ENCODE measurements at regions not wholly inside any gene's neighbourhood (a gene's known extent, or its start where the extent isn't known, plus 50 kb on each side); places are given as distances from the start of the nearest gene placed in this dataset.
"Not testable (repeated sequence)": the region's sequence is repeated elsewhere in the genome, so short reads cannot be mapped to it uniquely, and the experiment has no call there.

GRCh38 chr10:65355141-65355680 is 1570.6 kb upstream of the LRRTM3 start:
- DNase-seq (ENCODE audit: low spot score) = no peak

GRCh38 chr10:65358565-65358964 is 1567.3 kb upstream of the LRRTM3 start:
- DNase-seq (ENCODE audit: low spot score) = peak; percentile 26

- no peak for DNase-seq (ENCODE audit: low spot score)
Observed at GRCh38 chr10:65360497-65360896, 1565.3 kb upstream of the LRRTM3 start.

GRCh38 chr10:65365878-65366277 is 1560.0 kb upstream of the LRRTM3 start:
- no peak for DNase-seq (ENCODE audit: low spot score)

- DNase-seq (ENCODE audit: low spot score) = no peak
Observed at GRCh38 chr10:65367706-65368105, 1558.1 kb upstream of the LRRTM3 start.

GRCh38 chr10:65375528-65375927 is 1550.3 kb upstream of the LRRTM3 start:
- no peak for DNase-seq (ENCODE audit: low spot score)

GRCh38 chr10:65377687-65378086 is 1548.1 kb upstream of the LRRTM3 start:
- DNase-seq (ENCODE audit: low spot score) = no peak

GRCh38 chr10:65394502-65395297 is 1531.1 kb upstream of the LRRTM3 start:
- peak; percentile 6 for DNase-seq (ENCODE audit: low spot score)

- DNase-seq (ENCODE audit: low spot score) = no peak
Observed at GRCh38 chr10:65395631-65396030, 1530.2 kb upstream of the LRRTM3 start.

GRCh38 chr10:65396997-65397396 is 1528.8 kb upstream of the LRRTM3 start:
- no peak for DNase-seq (ENCODE audit: low spot score)

GRCh38 chr10:65408401-65408800 is 1517.4 kb upstream of the LRRTM3 start:
- DNase-seq (ENCODE audit: low spot score) = no peak

GRCh38 chr10:65413001-65413400 is 1512.8 kb upstream of the LRRTM3 start:
- DNase-seq (ENCODE audit: low spot score) = no peak

GRCh38 chr10:65415318-65415717 is 1510.5 kb upstream of the LRRTM3 start:
- DNase-seq (ENCODE audit: low spot score) = no peak

- DNase-seq (ENCODE audit: low spot score) = no peak
Observed at GRCh38 chr10:65416094-65416493, 1509.7 kb upstream of the LRRTM3 start.

GRCh38 chr10:65419629-65420028 is 1506.2 kb upstream of the LRRTM3 start:
- no peak for DNase-seq (ENCODE audit: low spot score)

GRCh38 chr10:65423043-65423442 is 1502.8 kb upstream of the LRRTM3 start:
- DNase-seq (ENCODE audit: low spot score) = no peak

GRCh38 chr10:65429381-65429780 is 1496.5 kb upstream of the LRRTM3 start:
- DNase-seq (ENCODE audit: low spot score) = not testable (repeated sequence)

GRCh38 chr10:65430979-65431378 is 1494.9 kb upstream of the LRRTM3 start:
- no peak for DNase-seq (ENCODE audit: low spot score)

GRCh38 chr10:65470986-65471385 is 1454.8 kb upstream of the LRRTM3 start:
- DNase-seq (ENCODE audit: low spot score) = no peak

GRCh38 chr10:65482848-65483247 is 1443.0 kb upstream of the LRRTM3 start:
- DNase-seq (ENCODE audit: low spot score) = no peak

GRCh38 chr10:65491799-65492198 is 1434.0 kb upstream of the LRRTM3 start:
- DNase-seq (ENCODE audit: low spot score) = no peak

GRCh38 chr10:65496541-65496940 is 1429.3 kb upstream of the LRRTM3 start:
- no peak for DNase-seq (ENCODE audit: low spot score)

- no peak for DNase-seq (ENCODE audit: low spot score)
Observed at GRCh38 chr10:65497837-65498236, 1428.0 kb upstream of the LRRTM3 start.

GRCh38 chr10:65500716-65501115 is 1425.1 kb upstream of the LRRTM3 start:
- no peak for DNase-seq (ENCODE audit: low spot score)

Measured in globus pallidus (tissue), 1 donor.